Renal pelvis (tissue), 1 donor: ENCODE measurements at regions not wholly inside any gene's neighbourhood (a gene's known extent, or its start where the extent isn't known, plus 50 kb on each side); places are given as distances from the start of the nearest gene placed in this dataset.
"Not testable (repeated sequence)": the region's sequence is repeated elsewhere in the genome, so short reads cannot be mapped to it uniquely, and the experiment has no call there.

ENCODE experiments used
- DNase-seq: peaks from one replicate; pipeline ENCODE4 v3.0.0-alpha.2; 2013

DNA sequence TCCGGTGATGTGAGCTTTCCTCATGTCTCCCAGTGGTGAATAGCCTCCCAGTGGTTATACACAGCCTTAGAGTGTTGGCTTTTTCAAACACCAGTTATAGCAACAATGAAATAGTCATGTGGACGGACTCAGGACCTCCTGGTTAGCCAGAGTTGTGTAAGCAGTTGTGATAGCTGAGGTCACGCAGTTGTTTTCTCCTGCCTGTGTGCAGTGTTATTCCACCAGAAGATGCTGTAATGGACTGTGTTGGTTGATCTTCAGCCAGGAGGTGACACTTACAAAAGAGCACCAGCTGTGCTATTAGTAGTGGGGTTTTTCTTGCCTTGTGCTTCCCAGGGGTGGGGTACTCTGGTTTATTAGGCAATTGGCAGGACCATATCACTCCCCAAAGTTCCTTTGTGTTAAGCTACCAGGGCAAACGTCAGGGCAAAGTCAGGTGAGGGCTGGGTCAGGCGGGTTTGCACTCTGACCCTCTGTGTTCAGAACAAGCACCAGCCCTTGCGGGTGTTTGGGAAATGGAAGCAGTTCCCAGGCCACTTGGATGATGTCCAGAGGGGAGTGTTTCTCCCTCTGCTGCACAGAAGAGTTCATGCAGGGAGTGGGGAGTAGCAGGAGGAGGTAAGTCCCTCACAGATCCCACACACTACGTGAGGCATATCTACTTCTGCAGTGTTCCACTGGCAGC is 252.6 kb downstream of the TMEM47 start:
- DNase-seq, result peak; percentile 1

DNA sequence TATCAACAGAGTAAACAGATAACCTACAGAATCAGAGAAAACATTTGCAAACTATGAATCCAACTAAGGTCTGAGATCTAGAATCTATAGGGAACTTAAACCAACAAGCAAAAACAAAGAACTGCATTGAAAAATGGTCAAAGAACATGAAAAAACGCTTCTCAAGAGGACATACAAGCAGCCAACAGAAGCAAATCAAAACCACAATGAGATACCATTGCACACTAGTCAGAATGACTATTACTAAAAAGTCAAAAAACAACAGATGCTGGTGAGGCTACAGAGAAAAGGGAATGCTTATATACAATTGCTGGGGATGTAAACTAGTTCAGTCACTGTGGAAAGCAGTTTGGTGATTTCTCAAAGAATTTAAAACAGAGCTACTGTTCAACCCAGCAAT is 255.7 kb downstream of the TMEM47 start:
- DNase-seq, result no peak

DNA sequence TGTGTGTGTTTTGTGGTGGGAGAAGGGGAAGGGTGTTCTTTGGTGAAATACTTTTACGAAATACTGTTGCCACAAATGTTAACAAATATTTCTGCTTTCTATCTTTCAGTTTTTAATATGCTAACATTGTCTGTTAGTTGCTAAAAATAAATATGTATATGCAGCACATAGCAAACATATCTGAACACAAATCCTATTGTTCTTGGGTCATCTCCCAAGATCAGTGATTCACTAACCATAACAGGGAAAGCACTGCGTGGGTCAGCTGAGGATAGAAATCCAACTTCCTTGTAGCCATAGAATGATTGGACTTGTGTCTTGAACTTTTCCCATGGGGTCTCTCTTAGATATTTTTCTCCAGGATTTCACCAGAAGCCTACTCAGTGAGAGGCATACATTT is 250.3 kb upstream of the FAM47A start:
- no peak for DNase-seq

DNA sequence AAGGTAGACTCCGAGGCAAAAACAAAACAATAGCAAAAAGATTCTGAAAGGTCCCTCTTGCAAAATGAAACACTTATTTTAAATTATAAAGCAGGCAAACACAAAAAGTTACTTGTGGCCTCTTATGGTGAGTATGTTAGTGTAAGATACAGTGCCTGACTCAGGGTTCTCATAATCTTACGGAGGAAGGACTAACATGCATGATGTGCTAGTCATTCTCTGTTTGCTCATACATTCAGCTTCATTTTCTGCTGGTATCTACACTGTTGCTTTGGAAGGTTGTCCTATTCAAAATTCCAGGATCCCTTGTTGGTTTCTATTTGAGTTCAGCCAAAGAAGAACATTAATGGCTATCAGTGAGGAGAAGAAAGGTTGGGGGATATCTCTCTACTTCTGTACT is 249.1 kb upstream of the FAM47A start:
- no peak for DNase-seq

GRCh38 chrX:34379891-34380290 is 247.8 kb upstream of the FAM47A start:
- no peak for DNase-seq

DNA sequence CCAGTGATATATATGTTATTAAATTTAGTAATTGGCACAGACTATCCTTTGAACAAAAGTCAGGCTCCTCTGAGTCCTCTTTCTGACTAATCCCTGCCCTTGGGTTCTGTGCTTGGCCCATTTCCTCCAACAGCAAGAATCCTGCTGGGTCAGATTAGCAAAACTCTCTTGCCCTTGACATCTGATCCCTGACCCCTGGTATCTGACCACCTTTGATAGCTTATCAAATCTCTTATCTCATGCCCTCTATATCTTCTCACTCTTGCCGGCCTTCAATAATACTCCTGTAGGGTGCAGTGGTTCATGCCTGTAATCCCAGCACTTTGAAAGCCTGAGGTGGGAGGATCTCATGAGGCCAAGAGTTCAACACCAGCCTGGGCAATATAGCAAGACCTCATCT is 245.5 kb upstream of the FAM47A start:
- no peak for DNase-seq

DNA sequence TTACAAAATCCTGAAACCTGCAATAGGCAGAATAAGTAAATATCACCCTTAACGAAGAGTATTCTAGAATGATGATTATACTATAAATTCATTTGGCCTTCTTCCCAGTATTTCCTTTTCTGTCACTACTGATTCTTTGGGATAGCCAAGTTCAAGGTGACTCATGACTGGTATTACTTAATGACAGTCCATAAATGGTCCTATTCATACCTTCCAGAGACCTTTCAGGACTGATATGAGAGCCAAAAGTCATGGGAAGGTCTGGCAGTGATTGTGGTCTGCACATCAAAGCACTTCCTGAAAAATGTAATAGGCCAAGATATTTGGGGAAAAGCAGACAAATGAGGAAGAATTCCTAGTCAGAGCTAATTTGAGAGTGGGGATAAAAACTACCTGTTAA is 239.6 kb upstream of the FAM47A start:
- DNase-seq, result no peak

DNA sequence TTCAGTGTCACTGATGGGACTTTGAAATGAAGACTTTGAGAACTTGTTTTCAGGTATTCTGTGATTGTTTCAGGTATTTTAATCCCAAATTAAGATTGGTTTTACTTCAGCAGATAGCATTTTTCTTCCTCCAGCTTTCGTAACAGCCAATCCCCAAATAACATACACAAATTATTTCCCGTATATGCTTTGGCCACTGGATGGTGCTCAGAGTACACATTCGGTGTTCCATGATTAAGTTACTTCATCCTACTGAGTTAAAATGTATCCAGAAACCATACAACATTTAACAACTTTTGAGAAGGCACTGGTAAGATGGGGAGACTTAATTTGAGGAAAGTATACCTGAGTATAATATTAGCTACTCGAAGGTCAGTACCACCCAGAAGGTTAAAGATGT is 233.4 kb upstream of the FAM47A start:
- DNase-seq, result peak; percentile 7

DNA sequence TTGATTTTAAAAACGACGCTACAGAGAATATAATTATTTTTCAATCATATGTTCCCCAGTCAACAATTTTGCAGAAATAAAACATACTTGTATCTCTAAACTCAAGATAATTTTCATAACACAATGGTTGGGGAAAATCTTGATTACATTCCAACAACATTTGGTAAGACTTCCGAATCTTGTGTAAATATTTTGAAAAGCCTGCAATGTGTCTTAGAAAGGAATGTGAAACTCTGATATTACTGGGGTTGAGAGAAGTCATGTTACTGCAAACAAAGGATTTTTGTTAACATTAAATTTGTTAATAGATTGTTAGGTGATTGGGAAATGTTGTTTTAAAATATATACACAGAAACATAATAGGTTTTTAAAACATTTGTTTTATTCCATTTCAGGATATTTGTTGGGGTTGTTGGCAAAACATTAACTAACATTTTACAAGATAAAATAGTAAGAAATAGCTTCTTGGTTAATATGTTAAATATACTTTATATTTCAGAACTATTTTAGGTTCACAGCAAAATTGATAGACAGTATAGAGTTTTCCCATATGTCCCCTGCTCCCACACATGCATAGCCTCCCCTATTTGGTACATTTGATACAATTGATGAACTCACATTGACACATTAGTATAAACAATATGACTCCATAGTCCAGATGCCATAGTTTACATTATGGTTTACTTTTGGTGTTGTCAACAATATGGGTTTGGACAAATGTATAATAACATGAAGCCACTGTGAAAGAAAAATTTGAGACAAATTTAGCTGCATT is 218.6 kb upstream of the FAM47A start:
- no peak for DNase-seq

DNA sequence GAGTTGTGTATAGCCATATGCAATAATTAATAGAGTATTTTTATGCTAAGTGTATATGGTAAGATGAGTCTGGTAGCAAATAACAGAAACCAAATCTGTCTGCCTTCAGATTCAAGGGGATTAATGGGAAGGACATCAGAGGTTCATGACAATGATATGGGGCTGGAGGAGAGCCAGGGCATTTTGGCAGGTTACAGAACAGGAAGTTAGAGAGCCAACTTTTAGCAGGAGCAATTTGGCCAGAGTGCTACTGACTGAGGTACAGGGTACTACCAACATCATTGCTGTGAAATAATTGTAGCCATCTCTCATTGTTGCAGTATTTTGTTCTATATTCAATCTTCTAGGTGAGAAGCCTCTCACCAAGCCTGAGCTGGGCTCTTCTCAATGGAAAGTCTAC is 210.9 kb upstream of the FAM47A start:
- DNase-seq, result no peak

GRCh38 chrX:34341814-34342213 is 209.7 kb upstream of the FAM47A start:
- no peak for DNase-seq

- DNase-seq, result no peak
These were observed 209.1 kb upstream of the FAM47A start for GRCh38 chrX:34341258-34341657.

- no peak for DNase-seq
These were observed 205.9 kb upstream of the FAM47A start for GRCh38 chrX:34338046-34338445.

DNA sequence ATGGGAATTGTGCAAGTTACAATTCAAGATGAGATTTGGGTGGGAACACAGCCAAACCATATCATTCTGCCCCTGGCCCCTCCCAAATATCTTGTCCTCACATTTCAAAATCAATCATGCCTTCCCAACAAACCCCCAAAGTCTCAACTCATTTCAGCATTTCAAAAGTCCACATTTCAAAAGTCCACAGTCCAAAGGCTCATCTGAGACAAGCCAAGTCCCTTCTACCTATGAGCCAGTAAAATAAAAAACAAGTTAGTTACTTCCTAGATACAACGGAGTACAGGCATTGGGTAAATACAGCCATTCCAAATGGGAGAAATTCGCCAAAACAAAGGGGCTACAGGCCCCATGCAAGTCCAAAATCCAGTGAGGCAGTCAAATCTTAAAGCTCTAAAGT is 203.3 kb upstream of the FAM47A start:
- DNase-seq, result not testable (repeated sequence)

- no peak for DNase-seq
These were observed 200.2 kb upstream of the FAM47A start for GRCh38 chrX:34332334-34332733.

GRCh38 chrX:34325460-34325859 is 193.3 kb upstream of the FAM47A start:
- DNase-seq, result no peak

- not testable (repeated sequence) for DNase-seq
These were observed 188.3 kb upstream of the FAM47A start for GRCh38 chrX:34320424-34320823.

DNA sequence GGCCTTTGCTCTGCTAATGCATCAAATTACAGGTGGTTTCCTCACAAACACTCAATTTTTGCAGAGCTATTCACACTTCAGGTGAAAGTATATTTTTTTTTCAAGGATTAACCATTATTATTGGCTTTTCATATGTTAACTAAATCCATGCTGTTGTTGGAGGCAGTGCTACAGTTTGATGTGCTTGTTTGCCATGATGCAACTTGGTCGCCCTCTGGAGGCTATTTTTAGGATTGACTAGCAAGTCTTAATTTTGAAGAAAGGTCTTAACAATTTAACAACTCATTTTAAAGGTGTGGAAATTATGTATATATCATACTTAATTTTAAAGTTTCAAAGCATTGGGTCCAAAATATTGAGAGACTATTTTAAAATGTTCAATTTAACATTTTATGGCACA is 168.8 kb upstream of the FAM47A start:
- DNase-seq, result peak; percentile 40

- DNase-seq, result no peak
These were observed 167.4 kb upstream of the FAM47A start for GRCh38 chrX:34299451-34299967.

DNA sequence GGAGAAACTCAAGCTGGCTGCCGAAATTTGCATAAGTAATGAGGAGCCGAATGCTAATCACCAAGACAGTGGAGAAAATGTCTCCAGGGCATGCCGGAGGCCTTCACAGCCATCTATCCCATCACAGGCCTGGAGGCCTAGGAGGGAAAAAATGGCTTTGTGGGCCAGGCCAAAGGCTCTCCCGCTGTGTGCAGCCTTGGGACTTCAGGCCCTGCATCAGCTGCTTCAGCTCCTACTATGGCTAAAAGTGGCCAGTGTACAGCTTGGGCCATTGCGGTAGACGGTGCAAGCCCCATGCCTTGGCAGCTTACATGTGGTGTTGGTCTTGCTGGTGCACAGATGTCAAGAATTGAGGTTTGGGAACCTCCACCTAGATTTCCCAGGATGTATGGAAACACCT is 162.6 kb upstream of the FAM47A start:
- no peak for DNase-seq

DNA sequence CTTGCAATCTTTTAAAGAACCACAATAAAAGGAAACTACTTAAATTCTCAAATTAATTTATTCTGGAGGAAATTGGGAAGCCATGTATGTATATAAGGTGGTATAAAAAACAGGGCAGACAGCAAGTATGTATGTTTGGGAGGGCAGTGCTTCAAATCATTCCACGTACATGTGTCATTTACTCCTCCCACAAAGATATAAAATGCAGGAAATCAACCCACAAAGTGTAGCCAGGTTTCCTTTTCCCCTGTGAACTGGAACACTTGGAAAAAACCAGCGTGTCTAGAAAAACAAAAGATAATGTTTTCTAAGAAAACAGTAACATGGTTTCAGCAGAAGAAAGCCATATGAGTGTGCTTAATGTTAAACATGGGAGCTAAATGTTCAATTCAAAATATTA is 156.7 kb upstream of the FAM47A start:
- DNase-seq, result no peak

- DNase-seq, result no peak
These were observed 147.9 kb upstream of the FAM47A start for GRCh38 chrX:34279866-34280560.

GRCh38 chrX:34275699-34276098 is 143.6 kb upstream of the FAM47A start:
- no peak for DNase-seq
